Upper lobe of left lung (tissue), 6 donors: ENCODE measurements at regions not wholly inside any gene's neighbourhood (a gene's known extent, or its start where the extent isn't known, plus 50 kb on each side); places are given as distances from the start of the nearest gene placed in this dataset.

Source experiments
- ATAC-seq, 2 donors: fragments of 200-7000 bp; cut with Tn5 transposase; one replicate each; pipeline ENCODE4 v1.9.1; 2022; ENCODE audit warnings: mild to moderate bottlenecking in 2 of 2, moderate library complexity in 2 of 2; ENCODE audit not compliant: low FRiP score in 2 of 2
- DNase-seq, 2 donors: peaks; one replicate each; pipeline ENCODE4 v3.0.0-alpha.2; 2019 to 2020
- H3K27ac ChIP-seq, 4 donors: fragments of 200-600 bp; sonication (generic); one replicate each; pipeline ENCODE4 v1.5.1; 2016 to 2019
- H3K27me3 ChIP-seq, 4 donors: fragments of 200-600 bp; sonication (generic); one replicate each; pipeline ENCODE4 v1.5.1; 2017 to 2019
- H3K36me3 ChIP-seq, 4 donors: fragments of 200-600 bp; sonication (generic); one replicate each; pipeline ENCODE4 v1.5.1; 2016 to 2019
- H3K4me1 ChIP-seq, 4 donors: fragments of 200-600 bp; sonication (generic); one replicate each; pipeline ENCODE4 v1.5.1; 2018 to 2019
- H3K4me3 ChIP-seq, 4 donors: fragments of 200-600 bp; sonication (generic); one replicate each; pipeline ENCODE4 v1.5.1; 2017 to 2019; ENCODE audit warnings: mild to moderate bottlenecking in 2 of 4, moderate library complexity in 1 of 4
- H3K9me3 ChIP-seq, 4 donors: fragments of 200-600 bp; sonication (generic); one replicate each; pipeline ENCODE4 v1.5.1; 2018 to 2019
- EP300 ChIP-seq, 4 donors: sonication (generic); formaldehyde crosslinking; IDR thresholded peaks; one replicate each; pipeline ENCODE4 v1.5.1; 2017; ENCODE audit warnings: antibody characterized with exemption in 4 of 4, control low read depth in 2 of 4
- POLR2A ChIP-seq, 4 donors: fragments of 450-650 bp; IDR thresholded peaks; one replicate each; pipeline ENCODE4 v1.5.1; 2016 to 2017; ENCODE audit warnings: antibody characterized with exemption in 4 of 4, mild to moderate bottlenecking in 2 of 4
- POLR2AphosphoS5 ChIP-seq, 2 donors: sonication (generic); formaldehyde crosslinking; IDR thresholded peaks; one replicate each; pipeline ENCODE4 v1.5.1; 2017; ENCODE audit warnings: antibody characterized with exemption in 2 of 2
- WGBS, 2 donors: methylation state at CpG; one replicate each; pipeline ENCODE4 v1.1.5; 2017 to 2018; 5-methylcytosine and 5-hydroxymethylcytosine counted together
- TF ChIP-seq, protein P1 (sequence below), 6 experiments: fragments of 450-650 bp in 4 of 6; fragments of 200-600 bp in 2 of 6; sonication (generic) in 2 of 6; IDR thresholded peaks; one replicate each; pipeline ENCODE4 v1.5.1; 2016 to 2019; ENCODE audit warnings: antibody characterized with exemption in 6 of 6
- donor health status: DM: no; HTN: no; CAD: no; lungs with moderate emphysema.
- donor health status: DM: no; HTN: yes; CAD: no; lungs with severe emphysema.

DNA sequence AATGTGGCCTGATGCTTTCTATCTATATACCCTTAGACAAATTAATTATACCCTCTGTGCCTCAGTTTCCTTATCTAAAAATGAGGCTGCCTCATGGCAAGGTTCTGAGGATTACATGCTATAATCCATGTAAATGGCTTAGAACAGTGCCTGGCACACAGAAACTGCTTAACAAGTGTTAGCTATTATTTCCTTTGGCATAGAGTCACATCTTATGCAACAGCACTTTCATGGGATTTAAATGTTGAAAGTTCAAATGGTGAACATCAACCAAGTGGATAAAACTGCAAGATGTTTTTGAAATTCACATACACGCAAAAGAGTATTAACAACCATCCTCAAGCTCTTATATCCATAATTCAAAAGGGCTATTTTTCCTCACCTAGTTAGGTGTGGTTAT, 202.8 kb upstream of the JAG1 start:
- ATAC-seq (peak in 1 of 2 donors; percentile 64), DNase-seq (no peak)
- H3K27me3 ChIP-seq: no peaks in the 10 kb centered on the region
- H3K36me3 ChIP-seq: no peaks in the 10 kb centered on the region
- no peaks in the 10 kb centered on the region for H3K9me3 ChIP-seq
- WGBS, 2 donors: 39 to 42% methylated on average over 1 of the region's 1 CpG
- H3K4me3 ChIP-seq: no peak overlapping the region
- TF ChIP-seq, protein P1, sequence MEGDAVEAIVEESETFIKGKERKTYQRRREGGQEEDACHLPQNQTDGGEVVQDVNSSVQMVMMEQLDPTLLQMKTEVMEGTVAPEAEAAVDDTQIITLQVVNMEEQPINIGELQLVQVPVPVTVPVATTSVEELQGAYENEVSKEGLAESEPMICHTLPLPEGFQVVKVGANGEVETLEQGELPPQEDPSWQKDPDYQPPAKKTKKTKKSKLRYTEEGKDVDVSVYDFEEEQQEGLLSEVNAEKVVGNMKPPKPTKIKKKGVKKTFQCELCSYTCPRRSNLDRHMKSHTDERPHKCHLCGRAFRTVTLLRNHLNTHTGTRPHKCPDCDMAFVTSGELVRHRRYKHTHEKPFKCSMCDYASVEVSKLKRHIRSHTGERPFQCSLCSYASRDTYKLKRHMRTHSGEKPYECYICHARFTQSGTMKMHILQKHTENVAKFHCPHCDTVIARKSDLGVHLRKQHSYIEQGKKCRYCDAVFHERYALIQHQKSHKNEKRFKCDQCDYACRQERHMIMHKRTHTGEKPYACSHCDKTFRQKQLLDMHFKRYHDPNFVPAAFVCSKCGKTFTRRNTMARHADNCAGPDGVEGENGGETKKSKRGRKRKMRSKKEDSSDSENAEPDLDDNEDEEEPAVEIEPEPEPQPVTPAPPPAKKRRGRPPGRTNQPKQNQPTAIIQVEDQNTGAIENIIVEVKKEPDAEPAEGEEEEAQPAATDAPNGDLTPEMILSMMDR (IDR thresholded peaks at IDR 0.05): no peak
- TF ChIP-seq POLR2AphosphoS5 (IDR thresholded peaks at IDR 0.05) (no peak), EP300 (IDR thresholded peaks at IDR 0.05) (no peak), POLR2A (IDR thresholded peaks at IDR 0.05) (no peak)
- H3K27ac ChIP-seq: no peak overlapping the region
- peaks cover 0 to 3% (median 0%) of the 10 kb centered on the region in 4 donors for H3K4me1 ChIP-seq

DNA sequence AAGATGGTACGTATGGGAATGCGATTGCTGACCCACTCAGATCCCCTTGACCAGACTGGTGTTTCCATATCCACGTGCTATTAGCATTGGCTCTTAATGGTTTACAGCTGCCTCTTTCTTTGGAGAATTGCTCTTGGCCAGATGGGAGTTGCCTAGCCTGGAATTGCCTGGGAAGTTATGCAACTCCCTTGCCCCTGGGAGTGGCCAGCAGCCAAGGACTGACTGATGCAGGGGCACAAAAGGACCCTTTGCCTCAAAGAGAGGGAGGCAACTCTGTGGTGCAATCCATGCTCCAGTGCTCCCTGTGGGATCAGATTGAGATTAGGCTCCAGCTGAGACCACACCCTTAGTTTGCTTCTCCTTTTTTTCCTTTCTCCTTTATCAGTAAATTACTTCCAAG, 203.5 kb upstream of the JAG1 start:
- WGBS, 2 donors: 80 to 92% methylated on average over 3 of the region's 3 CpGs

DNA sequence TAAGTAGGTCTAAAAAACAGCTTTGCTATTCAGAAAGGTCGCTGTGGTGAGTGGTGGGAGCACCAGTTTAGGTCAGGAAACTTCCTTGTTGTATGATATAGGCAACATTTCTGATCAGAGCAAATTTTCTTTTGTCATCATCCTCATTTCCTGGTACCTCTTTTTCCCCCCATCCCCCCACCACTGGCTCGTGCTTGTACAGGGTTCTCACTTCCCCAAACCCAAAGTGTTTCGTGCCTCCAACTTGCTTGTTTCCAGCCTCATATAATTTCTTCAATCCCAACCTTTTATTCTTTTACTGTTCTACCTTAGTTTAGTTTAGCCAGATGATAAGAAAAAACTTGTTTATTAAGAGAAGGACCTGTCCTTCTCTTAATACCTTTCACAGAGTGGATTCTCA, 209.4 kb upstream of the JAG1 start:
- no peaks in the 10 kb centered on the region for H3K36me3 ChIP-seq
- no peak overlapping the region for H3K27ac ChIP-seq
- no peaks in the 10 kb centered on the region for H3K27me3 ChIP-seq
- TF ChIP-seq, protein P1 (IDR thresholded peaks at IDR 0.05): no peak
- TF ChIP-seq POLR2A (IDR thresholded peaks at IDR 0.05) (no peak), EP300 (IDR thresholded peaks at IDR 0.05) (no peak), POLR2AphosphoS5 (IDR thresholded peaks at IDR 0.05) (no peak)
- H3K4me3 ChIP-seq: no peak overlapping the region
- WGBS, 2 donors: 60 to 83% methylated on average over 3 of the region's 3 CpGs
- DNase-seq (no peak), ATAC-seq (no peak)
- no peaks in the 10 kb centered on the region for H3K9me3 ChIP-seq
- no peaks in the 10 kb centered on the region for H3K4me1 ChIP-seq

More for the DNA sequence above, 203.5 kb upstream of the JAG1 start:
- ATAC-seq (peak in 1 of 2 donors; percentile 66), DNase-seq (no peak)
- no peaks in the 10 kb centered on the region for H3K9me3 ChIP-seq
- H3K4me1 ChIP-seq: peaks cover 0 to 3% (median 0%) of the 10 kb centered on the region in 4 donors
- H3K4me3 ChIP-seq: no peak overlapping the region
- no peak for TF ChIP-seq POLR2AphosphoS5 (IDR thresholded peaks at IDR 0.05)
- no peak for TF ChIP-seq POLR2A (IDR thresholded peaks at IDR 0.05)
- TF ChIP-seq EP300 (IDR thresholded peaks at IDR 0.05): no peak
- TF ChIP-seq, protein P1 (IDR thresholded peaks at IDR 0.05): no peak
- H3K36me3 ChIP-seq: no peaks in the 10 kb centered on the region
- H3K27me3 ChIP-seq: no peaks in the 10 kb centered on the region
- no peak overlapping the region for H3K27ac ChIP-seq

DNA sequence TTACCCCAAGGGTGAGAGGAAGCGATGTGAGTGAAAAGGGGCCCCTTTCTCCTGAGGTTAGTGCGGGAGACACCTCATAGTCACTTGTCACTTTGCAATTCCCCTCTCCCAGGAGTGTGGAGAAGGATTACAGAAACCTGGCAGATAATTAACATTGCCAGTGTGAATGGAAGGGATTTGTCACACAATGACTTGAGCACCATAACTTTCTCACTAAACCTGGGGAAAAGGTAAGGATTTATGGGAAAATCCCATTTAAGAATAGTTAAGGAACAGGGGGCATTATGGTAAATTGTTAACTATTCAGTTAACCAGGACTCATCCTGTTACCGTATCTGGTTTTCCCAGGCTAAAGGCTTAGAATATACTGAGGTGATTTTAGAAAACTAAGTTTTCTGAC, 219.5 kb upstream of the JAG1 start:
- TF ChIP-seq EP300 (IDR thresholded peaks at IDR 0.05): no peak
- TF ChIP-seq POLR2A (IDR thresholded peaks at IDR 0.05): no peak
- TF ChIP-seq, protein P1 (IDR thresholded peaks at IDR 0.05): no peak
- TF ChIP-seq POLR2AphosphoS5 (IDR thresholded peaks at IDR 0.05): no peak

DNA sequence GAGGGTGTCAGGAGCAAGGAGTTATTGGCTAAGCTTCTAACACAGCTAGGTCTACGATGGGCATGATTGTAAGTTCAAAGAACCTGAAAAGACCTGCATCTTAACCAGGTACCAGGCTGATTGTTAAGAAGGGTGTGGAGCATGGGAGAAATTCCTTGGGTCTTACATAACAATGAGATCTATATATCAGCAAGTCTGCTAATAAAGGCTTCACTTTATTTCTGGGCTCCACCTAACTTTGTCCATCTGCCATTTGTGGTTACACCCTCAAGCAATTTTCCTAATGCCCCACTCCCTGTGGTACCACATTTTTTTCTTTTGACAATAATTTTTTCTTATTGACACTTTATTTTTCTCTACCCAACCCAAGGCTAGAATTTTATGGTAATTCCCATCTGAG, 223.5 kb upstream of the JAG1 start:
- DNase-seq (no peak), ATAC-seq (no peak)
- H3K27me3 ChIP-seq: no peaks in the 10 kb centered on the region
- H3K36me3 ChIP-seq: no peaks in the 10 kb centered on the region
- TF ChIP-seq EP300 (IDR thresholded peaks at IDR 0.05) (no peak), POLR2A (IDR thresholded peaks at IDR 0.05) (no peak)
- TF ChIP-seq, protein P1 (IDR thresholded peaks at IDR 0.05): no peak
- 82 to 95% methylated on average over 1 of the region's 1 CpG for WGBS, 2 donors
- no peaks in the 10 kb centered on the region for H3K4me1 ChIP-seq
- no peak overlapping the region for H3K27ac ChIP-seq
- H3K9me3 ChIP-seq: no peaks in the 10 kb centered on the region
- no peak overlapping the region for H3K4me3 ChIP-seq

More for the DNA sequence above, 219.5 kb upstream of the JAG1 start:
- no peak overlapping the region for H3K27ac ChIP-seq
- WGBS, 2 donors: 94 to 95% methylated on average over 3 of the region's 3 CpGs
- H3K9me3 ChIP-seq: no peaks in the 10 kb centered on the region
- no peaks in the 10 kb centered on the region for H3K4me1 ChIP-seq
- no peak for DNase-seq
- no peak for ATAC-seq
- H3K27me3 ChIP-seq: no peaks in the 10 kb centered on the region
- H3K36me3 ChIP-seq: no peaks in the 10 kb centered on the region
- no peak overlapping the region for H3K4me3 ChIP-seq
